ENCODE measurements at regions not wholly inside any gene's neighbourhood (a gene's known extent, or its start where the extent isn't known, plus 50 kb on each side); places are given as distances from the start of the nearest gene placed in this dataset.

DNA sequence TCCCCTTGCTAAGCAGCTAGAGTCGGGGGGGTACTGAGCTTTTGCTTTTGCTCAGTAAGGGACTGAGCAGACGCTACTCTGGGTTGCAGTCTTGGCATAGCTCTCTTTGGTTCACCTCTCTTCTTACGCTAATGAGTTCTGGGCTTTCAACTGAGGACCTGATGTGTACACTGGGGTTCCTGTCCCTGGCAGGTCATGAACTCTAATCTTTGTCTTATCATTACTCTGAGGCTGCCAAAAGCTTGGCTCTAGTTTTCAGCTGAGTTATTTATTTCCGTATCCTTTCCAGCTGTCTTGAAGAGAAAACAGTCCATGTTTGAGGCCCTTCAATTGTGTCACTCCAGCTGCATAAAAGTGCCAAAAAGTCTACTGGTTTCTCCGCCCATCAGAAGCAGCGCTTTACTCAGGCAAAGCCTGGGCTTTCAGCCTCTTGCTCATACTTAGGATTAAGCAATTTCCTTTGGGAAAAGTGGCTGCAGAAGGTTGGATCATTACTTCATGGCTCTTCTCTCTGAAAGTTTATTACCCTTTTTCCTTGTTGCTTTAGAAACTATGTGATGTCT is 121.0 kb upstream of the STOX2 start:
- ChIA-PET POLR2A (no interaction called here), CTCF (ENCODE audit: low intra/inter-chr PET ratio) (no interaction called here)
- WGBS (ENCODE audit: insufficient coverage, low coverage, missing lambda C conversion rate), result 8% methylated on average over 6 of the region's 6 CpGs
- Histone ChIP-seq H3K36me3 (ENCODE audit: control insufficient read depth, insufficient read depth, low read length) (no peaks in the 10 kb centered on the region), H3K27ac (ENCODE audit: extremely low read depth, low read depth, low read length) (no peak overlapping the region), H3K4me3 (no peak overlapping the region), H3K9ac (ENCODE audit: insufficient read depth in 1 of 2, low read depth in 2 of 2, low read length in 2 of 2) (no peak overlapping the region), H3K4me1 (replicated peaks in 1 of 2; ENCODE audit: control insufficient read depth in 2 of 2, insufficient read depth in 2 of 2, low read length in 2 of 2) (no peaks in the 10 kb centered on the region; a peak in 1 of 5 replicates), H3K27me3 (ENCODE audit: control insufficient read depth in 2 of 2, insufficient read depth in 2 of 2, low read length in 2 of 2) (peaks cover 0 to 6% of the 10 kb centered on the region in 2 experiments; a peak in 1 of 5 replicates), H2AFZ (ENCODE audit: low read depth, low read length) (no peak overlapping the region), H3K4me2 (ENCODE audit: insufficient read depth, low read length) (no peak overlapping the region), H4K20me1 (replicated peaks; ENCODE audit: control insufficient read depth, insufficient read depth, low read length) (no peaks in the 10 kb centered on the region), H3K79me2 (ENCODE audit: control insufficient read depth, insufficient read depth, low read length) (no peaks in the 10 kb centered on the region), H3K9me3 (replicated peaks; ENCODE audit: control insufficient read depth, insufficient read depth, low read depth, low read length) (no peaks in the 10 kb centered on the region), H3K9me1 (ENCODE audit: control insufficient read depth, insufficient read depth, low read length) (no peaks in the 10 kb centered on the region)
- peak; percentile 60 for ATAC-seq
- no TSS peak for BruUV-seq (replicated peaks)
- in situ Hi-C loops (cut with MboI) (no loop called here), intact Hi-C loops (cut with micrococcal nuclease) (no loop called here)
- DNase-seq (ENCODE audit: extremely low read depth in 1 of 4, low spot score in 3 of 4), result no peak
- FAIRE-seq, result no peak
- TF ChIP-seq, protein P1, sequence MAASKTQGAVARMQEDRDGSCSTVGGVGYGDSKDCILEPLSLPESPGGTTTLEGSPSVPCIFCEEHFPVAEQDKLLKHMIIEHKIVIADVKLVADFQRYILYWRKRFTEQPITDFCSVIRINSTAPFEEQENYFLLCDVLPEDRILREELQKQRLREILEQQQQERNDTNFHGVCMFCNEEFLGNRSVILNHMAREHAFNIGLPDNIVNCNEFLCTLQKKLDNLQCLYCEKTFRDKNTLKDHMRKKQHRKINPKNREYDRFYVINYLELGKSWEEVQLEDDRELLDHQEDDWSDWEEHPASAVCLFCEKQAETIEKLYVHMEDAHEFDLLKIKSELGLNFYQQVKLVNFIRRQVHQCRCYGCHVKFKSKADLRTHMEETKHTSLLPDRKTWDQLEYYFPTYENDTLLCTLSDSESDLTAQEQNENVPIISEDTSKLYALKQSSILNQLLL (CRISPR knock-in tag; IDR thresholded peaks at IDR 0.05; ENCODE audit: borderline replicate concordance), result no peak
- TF ChIP-seq ESRRB (CRISPR knock-in tag; IDR thresholded peaks at IDR 0.05; ENCODE audit: borderline replicate concordance) (no peak), CEBPB (tag; IDR thresholded peaks at IDR 0.05) (0 out of 2 replicates have a peak, but pooled peaks have one; percentile 18), MIER1 (IDR thresholded peaks at IDR 0.05; ENCODE audit: low read depth) (no peak), TAF7 (tag; IDR thresholded peaks at IDR 0.05) (no peak), ZNF668 (CRISPR knock-in tag; IDR thresholded peaks at IDR 0.05) (no peak), ZNF146 (CRISPR knock-in tag; IDR thresholded peaks at IDR 0.05; ENCODE audit: unreplicated experiment) (no peak), ZNF431 (CRISPR knock-in tag; IDR thresholded peaks at IDR 0.05) (no peak), ZNF217 (CRISPR knock-in tag; IDR thresholded peaks at IDR 0.05) (no peak), MEIS2 (IDR thresholded peaks at IDR 0.05; ENCODE audit: partially characterized antibody) (peak; percentile 35)
- TF ChIP-seq, protein P2, sequence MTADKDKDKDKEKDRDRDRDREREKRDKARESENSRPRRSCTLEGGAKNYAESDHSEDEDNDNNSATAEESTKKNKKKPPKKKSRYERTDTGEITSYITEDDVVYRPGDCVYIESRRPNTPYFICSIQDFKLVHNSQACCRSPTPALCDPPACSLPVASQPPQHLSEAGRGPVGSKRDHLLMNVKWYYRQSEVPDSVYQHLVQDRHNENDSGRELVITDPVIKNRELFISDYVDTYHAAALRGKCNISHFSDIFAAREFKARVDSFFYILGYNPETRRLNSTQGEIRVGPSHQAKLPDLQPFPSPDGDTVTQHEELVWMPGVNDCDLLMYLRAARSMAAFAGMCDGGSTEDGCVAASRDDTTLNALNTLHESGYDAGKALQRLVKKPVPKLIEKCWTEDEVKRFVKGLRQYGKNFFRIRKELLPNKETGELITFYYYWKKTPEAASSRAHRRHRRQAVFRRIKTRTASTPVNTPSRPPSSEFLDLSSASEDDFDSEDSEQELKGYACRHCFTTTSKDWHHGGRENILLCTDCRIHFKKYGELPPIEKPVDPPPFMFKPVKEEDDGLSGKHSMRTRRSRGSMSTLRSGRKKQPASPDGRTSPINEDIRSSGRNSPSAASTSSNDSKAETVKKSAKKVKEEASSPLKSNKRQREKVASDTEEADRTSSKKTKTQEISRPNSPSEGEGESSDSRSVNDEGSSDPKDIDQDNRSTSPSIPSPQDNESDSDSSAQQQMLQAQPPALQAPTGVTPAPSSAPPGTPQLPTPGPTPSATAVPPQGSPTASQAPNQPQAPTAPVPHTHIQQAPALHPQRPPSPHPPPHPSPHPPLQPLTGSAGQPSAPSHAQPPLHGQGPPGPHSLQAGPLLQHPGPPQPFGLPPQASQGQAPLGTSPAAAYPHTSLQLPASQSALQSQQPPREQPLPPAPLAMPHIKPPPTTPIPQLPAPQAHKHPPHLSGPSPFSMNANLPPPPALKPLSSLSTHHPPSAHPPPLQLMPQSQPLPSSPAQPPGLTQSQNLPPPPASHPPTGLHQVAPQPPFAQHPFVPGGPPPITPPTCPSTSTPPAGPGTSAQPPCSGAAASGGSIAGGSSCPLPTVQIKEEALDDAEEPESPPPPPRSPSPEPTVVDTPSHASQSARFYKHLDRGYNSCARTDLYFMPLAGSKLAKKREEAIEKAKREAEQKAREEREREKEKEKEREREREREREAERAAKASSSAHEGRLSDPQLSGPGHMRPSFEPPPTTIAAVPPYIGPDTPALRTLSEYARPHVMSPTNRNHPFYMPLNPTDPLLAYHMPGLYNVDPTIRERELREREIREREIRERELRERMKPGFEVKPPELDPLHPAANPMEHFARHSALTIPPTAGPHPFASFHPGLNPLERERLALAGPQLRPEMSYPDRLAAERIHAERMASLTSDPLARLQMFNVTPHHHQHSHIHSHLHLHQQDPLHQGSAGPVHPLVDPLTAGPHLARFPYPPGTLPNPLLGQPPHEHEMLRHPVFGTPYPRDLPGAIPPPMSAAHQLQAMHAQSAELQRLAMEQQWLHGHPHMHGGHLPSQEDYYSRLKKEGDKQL (CRISPR knock-in tag; IDR thresholded peaks at IDR 0.05; ENCODE audit: borderline replicate concordance), result no peak
- TF ChIP-seq, protein P3, sequence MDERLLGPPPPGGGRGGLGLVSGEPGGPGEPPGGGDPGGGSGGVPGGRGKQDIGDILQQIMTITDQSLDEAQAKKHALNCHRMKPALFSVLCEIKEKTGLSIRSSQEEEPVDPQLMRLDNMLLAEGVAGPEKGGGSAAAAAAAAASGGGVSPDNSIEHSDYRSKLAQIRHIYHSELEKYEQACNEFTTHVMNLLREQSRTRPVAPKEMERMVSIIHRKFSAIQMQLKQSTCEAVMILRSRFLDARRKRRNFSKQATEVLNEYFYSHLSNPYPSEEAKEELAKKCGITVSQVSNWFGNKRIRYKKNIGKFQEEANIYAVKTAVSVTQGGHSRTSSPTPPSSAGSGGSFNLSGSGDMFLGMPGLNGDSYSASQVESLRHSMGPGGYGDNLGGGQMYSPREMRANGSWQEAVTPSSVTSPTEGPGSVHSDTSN (CRISPR knock-in tag; IDR thresholded peaks at IDR 0.05; ENCODE audit: low read depth), result no peak
- TF ChIP-seq, protein P3 (tag; conservative IDR thresholded peaks at IDR 0.05; ENCODE audit: low read depth), result peak; percentile 49; the same call in 1 of the 2 replicates
